ENCODE measurements at regions not wholly inside any gene's neighbourhood (a gene's known extent, or its start where the extent isn't known, plus 50 kb on each side); places are given as distances from the start of the nearest gene placed in this dataset.
"Not testable (repeated sequence)": the region's sequence is repeated elsewhere in the genome, so short reads cannot be mapped to it uniquely, and the experiment has no call there.

DNA sequence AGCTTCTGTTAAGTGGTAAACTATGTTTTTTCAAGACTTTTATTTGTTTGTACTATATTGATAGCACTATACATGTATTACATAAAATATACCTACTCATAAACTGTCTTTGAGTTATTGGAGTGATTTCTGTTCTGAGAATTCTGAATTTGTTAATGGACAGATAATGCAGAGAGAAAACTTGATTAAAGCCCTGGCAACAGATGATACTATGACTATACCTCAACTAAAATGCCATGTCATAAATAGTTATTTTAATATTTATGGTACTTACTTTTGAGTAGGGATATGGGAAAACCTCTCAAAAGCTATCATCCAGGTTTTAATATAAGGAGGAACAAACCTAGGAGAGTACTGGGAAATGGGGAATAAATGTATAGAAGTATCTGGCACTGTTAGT is 947.2 kb upstream of the ARRDC3 start:
- H3K9ac ChIP-seq (ENCODE audit: low read length): no peak overlapping the region
- H3K4me3 ChIP-seq (ENCODE audit: low read length): no peak overlapping the region
- DNase-seq (ENCODE audit: low read depth): no peak

DNA sequence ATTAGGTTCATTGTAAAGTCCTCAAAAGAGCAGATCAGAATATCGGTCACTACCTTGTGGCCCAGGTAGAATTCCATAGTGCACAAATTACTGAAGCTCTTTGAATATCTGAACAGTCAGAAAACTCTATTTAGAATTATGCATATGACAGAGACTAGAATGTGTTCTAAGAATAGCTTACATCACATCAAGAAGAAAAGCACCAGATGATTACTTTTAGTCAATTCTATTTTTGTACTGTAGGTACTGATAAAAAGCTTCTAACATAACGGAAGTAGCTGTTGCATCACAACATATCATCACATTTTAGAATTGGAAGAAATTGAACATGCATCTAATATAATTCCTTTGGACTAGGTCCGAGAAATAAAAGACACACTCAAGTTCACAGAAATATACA is 946.6 kb upstream of the ARRDC3 start:
- H3K4me1 ChIP-seq (ENCODE audit: control insufficient read depth, insufficient read depth, low read length): peaks cover 13% of the 10 kb centered on the region
- H3K9me3 ChIP-seq (ENCODE audit: control insufficient read depth, low read length): no peaks in the 10 kb centered on the region
- H3K27me3 ChIP-seq (replicated peaks; ENCODE audit: control insufficient read depth, insufficient read depth, low read length): no peaks in the 10 kb centered on the region
- H3K36me3 ChIP-seq (ENCODE audit: control insufficient read depth, insufficient read depth, low read length, severe bottlenecking): no peaks in the 10 kb centered on the region
- no peak overlapping the region for H3K4me3 ChIP-seq (ENCODE audit: low read length)
- no peak for DNase-seq (ENCODE audit: low read depth)
- H3K9ac ChIP-seq (ENCODE audit: low read length): no peak overlapping the region

More for the DNA sequence above, 947.2 kb upstream of the ARRDC3 start:
- peaks cover 13% of the 10 kb centered on the region for H3K4me1 ChIP-seq (ENCODE audit: control insufficient read depth, insufficient read depth, low read length)
- no peaks in the 10 kb centered on the region for H3K27me3 ChIP-seq (replicated peaks; ENCODE audit: control insufficient read depth, insufficient read depth, low read length)
- H3K9me3 ChIP-seq (ENCODE audit: control insufficient read depth, low read length): no peaks in the 10 kb centered on the region
- no peaks in the 10 kb centered on the region for H3K36me3 ChIP-seq (ENCODE audit: control insufficient read depth, insufficient read depth, low read length, severe bottlenecking)

DNA sequence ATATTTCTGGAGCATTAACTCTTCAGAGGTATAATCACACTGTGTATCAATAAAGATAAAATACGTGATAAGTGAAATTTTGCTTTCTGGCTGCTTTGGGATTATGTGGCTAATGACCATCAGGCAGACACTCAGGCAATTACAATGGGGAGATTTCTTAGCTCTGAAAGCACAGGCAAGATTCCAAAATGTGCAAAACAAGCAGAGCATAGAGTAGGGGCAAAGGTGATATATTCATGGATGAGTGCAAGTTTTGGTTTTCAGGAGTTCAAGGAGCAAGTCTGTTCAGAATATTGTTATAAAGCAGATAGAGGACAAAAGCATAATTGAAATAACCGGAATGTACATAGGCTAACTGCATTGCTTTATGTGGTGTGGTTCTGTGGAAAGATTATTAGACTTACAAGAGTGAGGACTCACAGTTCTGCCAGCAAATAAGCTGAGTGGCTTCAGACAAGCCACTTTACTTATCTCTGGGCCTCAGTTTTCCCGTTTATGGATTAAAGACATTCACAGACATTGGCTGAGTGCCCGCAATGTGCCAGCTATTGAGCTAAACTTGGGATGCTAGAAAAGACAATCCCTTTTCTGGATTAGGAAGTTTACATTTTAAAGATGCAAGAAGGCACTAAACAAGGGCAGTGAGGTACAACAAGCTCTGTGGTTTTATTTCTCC is 945.6 kb upstream of the ARRDC3 start:
- Histone ChIP-seq H3K9me3 (ENCODE audit: control insufficient read depth, low read length) (no peaks in the 10 kb centered on the region), H3K4me3 (ENCODE audit: low read length) (no peak overlapping the region), H3K36me3 (ENCODE audit: control insufficient read depth, insufficient read depth, low read length, severe bottlenecking) (no peaks in the 10 kb centered on the region), H3K4me1 (ENCODE audit: control insufficient read depth, insufficient read depth, low read length) (peaks cover 13% of the 10 kb centered on the region), H3K27me3 (replicated peaks; ENCODE audit: control insufficient read depth, insufficient read depth, low read length) (no peaks in the 10 kb centered on the region), H3K9ac (ENCODE audit: low read length) (no peak overlapping the region)
- DNase-seq (ENCODE audit: low read depth): peak; percentile 47

DNA sequence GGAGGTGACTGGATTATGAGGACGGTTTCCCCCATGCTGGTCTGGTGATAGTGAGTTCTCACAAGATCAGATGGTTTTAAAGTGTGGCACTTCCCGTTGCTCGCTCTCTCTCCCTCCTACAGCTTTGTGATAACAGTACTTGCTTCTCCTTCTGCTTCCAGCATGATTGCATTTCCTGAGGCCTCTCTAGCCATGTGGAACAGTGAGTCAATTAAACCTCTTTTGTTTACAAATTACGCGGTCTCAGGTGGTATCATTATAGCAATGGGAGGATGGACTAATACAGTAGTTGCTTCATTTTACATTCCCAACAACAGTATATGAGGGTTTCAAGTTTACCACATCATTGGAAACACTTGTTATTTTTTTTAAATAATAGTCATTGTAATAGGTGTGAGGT is 937.3 kb upstream of the ARRDC3 start:
- Histone ChIP-seq H3K4me3 (ENCODE audit: low read length) (no peak overlapping the region), H3K27me3 (replicated peaks; ENCODE audit: control insufficient read depth, insufficient read depth, low read length) (no peaks in the 10 kb centered on the region), H3K36me3 (ENCODE audit: control insufficient read depth, insufficient read depth, low read length, severe bottlenecking) (no peaks in the 10 kb centered on the region), H3K4me1 (ENCODE audit: control insufficient read depth, insufficient read depth, low read length) (no peaks in the 10 kb centered on the region), H3K9ac (ENCODE audit: low read length) (no peak overlapping the region), H3K9me3 (ENCODE audit: control insufficient read depth, low read length) (no peaks in the 10 kb centered on the region)
- DNase-seq (ENCODE audit: low read depth): no peak

DNA sequence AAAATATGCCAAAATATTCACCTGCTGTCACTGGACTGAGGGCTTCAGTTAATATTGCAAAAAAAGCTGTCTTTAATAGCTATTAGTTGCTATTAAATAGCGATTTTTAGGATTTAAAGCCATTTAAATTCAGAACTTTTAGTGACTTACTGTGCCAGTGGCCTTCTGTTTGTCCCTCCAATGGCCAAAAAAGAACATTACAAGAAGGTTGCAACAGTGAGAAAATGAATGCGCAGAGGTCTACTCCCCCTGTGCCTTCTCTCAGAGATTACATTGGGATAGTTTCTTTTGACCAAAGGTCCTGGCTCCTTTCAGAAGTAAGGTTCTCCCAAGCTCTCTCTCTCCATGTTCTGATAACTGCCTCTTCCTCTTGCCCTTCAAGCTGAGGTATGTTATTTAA is 930.3 kb upstream of the ARRDC3 start:
- Histone ChIP-seq H3K4me3 (ENCODE audit: low read length) (no peak overlapping the region), H3K9ac (ENCODE audit: low read length) (no peak overlapping the region), H3K4me1 (ENCODE audit: control insufficient read depth, insufficient read depth, low read length) (peaks cover 6% of the 10 kb centered on the region), H3K36me3 (ENCODE audit: control insufficient read depth, insufficient read depth, low read length, severe bottlenecking) (no peaks in the 10 kb centered on the region), H3K9me3 (ENCODE audit: control insufficient read depth, low read length) (no peaks in the 10 kb centered on the region), H3K27me3 (replicated peaks; ENCODE audit: control insufficient read depth, insufficient read depth, low read length) (no peaks in the 10 kb centered on the region)
- no peak for DNase-seq (ENCODE audit: low read depth)

DNA sequence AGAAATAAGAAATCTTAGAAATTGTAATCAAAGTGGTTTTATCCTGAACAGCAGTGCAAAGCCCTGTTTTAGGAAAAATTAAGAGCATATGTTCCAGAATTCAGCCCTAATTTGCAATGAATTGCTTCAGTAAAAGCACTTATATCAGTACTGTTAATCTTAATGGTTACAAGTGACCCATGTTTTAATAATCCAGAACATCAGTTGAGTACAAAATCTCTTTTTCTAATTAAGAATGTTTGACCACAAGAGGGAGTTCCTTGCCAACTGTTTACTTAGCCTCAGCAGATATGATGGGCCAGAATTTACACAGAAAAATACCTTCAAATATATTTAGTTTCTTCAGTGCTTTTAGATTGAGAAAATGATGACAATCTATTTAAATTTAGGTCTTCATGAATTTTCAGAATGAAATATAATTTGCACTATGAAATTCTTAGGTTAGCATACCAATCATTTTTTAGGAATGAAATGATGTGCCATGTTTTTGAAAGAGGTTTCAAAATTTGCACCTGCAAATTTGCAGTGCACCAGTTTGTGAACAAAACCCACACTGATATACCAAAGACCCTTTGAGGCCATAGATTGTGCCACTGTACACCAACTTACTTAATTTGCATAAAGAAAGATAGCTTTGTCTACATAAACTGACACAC is 926.3 kb upstream of the ARRDC3 start:
- Histone ChIP-seq H3K4me1 (ENCODE audit: control insufficient read depth, insufficient read depth, low read length) (peaks cover 9% of the 10 kb centered on the region), H3K9ac (ENCODE audit: low read length) (peak overlapping the region; percentile 56), H3K9me3 (ENCODE audit: control insufficient read depth, low read length) (no peaks in the 10 kb centered on the region), H3K27me3 (replicated peaks; ENCODE audit: control insufficient read depth, insufficient read depth, low read length) (no peaks in the 10 kb centered on the region), H3K36me3 (ENCODE audit: control insufficient read depth, insufficient read depth, low read length, severe bottlenecking) (no peaks in the 10 kb centered on the region), H3K4me3 (ENCODE audit: low read length) (no peak overlapping the region)
- peak; percentile 86 for DNase-seq (ENCODE audit: low read depth)

DNA sequence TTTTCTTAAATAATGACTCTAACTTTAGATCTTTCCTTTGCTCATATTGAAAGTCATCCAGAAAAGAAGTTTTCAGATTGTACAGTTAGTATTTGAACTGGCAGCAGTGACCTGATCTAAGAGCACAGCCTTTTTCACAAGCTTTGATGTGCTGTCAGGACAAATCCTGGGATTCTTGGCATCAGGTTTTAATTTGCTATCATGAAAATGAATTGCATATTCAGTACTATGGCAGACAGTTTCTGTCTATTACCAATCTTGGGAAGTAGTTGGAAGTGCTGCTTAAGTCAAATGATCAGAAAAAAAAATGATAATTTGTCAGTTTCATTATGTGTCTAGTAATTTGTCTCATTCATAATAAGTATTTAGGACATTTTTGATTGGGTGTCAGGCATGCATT is 925.6 kb upstream of the ARRDC3 start:
- Histone ChIP-seq H3K36me3 (ENCODE audit: control insufficient read depth, insufficient read depth, low read length, severe bottlenecking) (no peaks in the 10 kb centered on the region), H3K9me3 (ENCODE audit: control insufficient read depth, low read length) (no peaks in the 10 kb centered on the region), H3K4me1 (ENCODE audit: control insufficient read depth, insufficient read depth, low read length) (peaks cover 9% of the 10 kb centered on the region), H3K9ac (ENCODE audit: low read length) (peak overlapping the region; percentile 56), H3K4me3 (ENCODE audit: low read length) (no peak overlapping the region), H3K27me3 (replicated peaks; ENCODE audit: control insufficient read depth, insufficient read depth, low read length) (no peaks in the 10 kb centered on the region)
- peak; percentile 34 for DNase-seq (ENCODE audit: low read depth)

DNA sequence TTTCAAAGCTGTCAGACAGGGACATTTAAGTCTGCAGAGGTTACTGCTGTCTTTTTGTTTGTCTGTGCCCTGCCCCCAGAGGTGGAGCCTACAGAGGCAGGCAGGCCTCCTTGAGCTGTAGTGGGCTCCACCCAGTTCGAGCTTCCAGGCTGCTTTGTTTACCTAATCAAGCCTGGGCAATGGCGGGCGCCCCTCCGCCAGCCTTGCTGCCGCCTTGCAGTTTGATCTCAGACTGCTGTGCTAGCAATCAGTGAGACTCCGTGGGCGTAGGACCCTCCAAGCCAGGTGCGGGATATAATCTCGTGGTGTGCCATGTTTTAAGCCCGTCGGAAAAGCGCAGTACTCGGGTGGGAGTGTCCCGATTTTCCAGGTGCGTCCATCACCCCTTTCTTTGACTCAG is 919.2 kb upstream of the ARRDC3 start:
- not testable (repeated sequence) for H3K27me3 ChIP-seq (replicated peaks; ENCODE audit: control insufficient read depth, insufficient read depth, low read length); H3K9ac ChIP-seq (ENCODE audit: low read length); H3K4me1 ChIP-seq (ENCODE audit: control insufficient read depth, insufficient read depth, low read length); H3K9me3 ChIP-seq (ENCODE audit: control insufficient read depth, low read length); H3K4me3 ChIP-seq (ENCODE audit: low read length); DNase-seq (ENCODE audit: low read depth); H3K36me3 ChIP-seq (ENCODE audit: control insufficient read depth, insufficient read depth, low read length, severe bottlenecking)

DNA sequence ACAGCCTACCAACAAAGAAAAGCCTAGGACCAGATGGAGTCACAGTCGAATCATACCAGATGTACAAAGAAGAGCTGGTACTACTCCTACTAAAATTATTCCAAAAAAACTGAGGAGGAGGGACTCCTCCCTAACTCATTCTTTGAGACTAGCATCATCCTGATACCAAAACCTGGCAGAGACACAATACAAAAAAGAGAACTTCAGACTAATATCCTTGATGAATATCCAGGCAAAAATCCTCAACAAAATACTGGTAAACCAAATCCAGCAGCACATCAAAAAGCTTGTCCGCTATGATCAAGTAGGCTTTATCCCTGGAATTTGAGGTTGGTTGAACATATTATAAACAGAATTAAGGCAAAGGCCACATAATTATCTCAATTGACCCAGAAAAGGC is 900.4 kb upstream of the ARRDC3 start:
- no peak for DNase-seq (ENCODE audit: low read depth)
- no peak overlapping the region for H3K4me3 ChIP-seq (ENCODE audit: low read length)
- H3K4me1 ChIP-seq (ENCODE audit: control insufficient read depth, insufficient read depth, low read length): no peaks in the 10 kb centered on the region

DNA sequence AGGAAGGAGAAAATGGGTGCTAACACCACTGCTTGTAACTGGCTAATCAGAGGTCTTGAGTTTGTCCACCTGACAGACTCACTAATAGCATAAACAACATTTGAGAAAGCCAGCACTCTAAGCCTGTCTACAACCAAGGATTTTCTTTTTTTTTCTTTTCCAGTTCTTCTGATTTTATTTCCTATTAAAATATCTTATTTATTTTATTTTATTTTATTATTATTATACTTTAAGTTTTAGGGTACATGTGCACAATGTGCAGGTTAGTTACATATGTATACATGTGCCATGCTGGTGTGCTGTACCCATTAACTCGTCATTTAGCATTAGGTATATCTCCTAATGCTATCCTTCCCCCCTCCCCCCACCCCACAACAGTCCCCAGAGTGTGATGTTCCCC is 888.6 kb upstream of the ARRDC3 start:
- H3K4me3 ChIP-seq (ENCODE audit: low read length); H3K27me3 ChIP-seq (replicated peaks; ENCODE audit: control insufficient read depth, insufficient read depth, low read length); H3K9ac ChIP-seq (ENCODE audit: low read length); DNase-seq (ENCODE audit: low read depth); H3K4me1 ChIP-seq (ENCODE audit: control insufficient read depth, insufficient read depth, low read length); H3K9me3 ChIP-seq (ENCODE audit: control insufficient read depth, low read length); H3K36me3 ChIP-seq (ENCODE audit: control insufficient read depth, insufficient read depth, low read length, severe bottlenecking): not testable (repeated sequence)

More for the DNA sequence above, 900.4 kb upstream of the ARRDC3 start:
- no peak overlapping the region for H3K9ac ChIP-seq (ENCODE audit: low read length)
- no peaks in the 10 kb centered on the region for H3K27me3 ChIP-seq (replicated peaks; ENCODE audit: control insufficient read depth, insufficient read depth, low read length)
- H3K36me3 ChIP-seq (ENCODE audit: control insufficient read depth, insufficient read depth, low read length, severe bottlenecking): no peaks in the 10 kb centered on the region
- peaks cover 13% of the 10 kb centered on the region for H3K9me3 ChIP-seq (ENCODE audit: control insufficient read depth, low read length)

DNA sequence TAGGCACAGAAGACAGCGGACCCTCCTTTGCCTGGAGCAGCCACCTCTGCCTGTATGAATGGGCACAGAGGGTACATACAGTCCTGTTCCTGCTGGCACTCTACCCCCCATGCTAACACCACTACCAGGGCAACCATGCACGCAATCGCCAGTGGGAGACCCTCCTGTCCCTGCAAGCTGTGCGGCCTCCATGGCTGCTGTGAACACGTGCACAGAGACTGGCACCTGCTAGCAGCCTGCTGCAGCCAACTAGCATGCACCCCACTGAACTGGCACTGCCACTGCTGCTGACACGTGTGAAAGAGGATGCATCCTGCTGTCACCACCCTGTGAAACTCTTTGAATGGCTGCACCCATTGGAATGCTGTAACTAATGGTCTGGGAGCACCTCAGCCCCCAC is 885.2 kb upstream of the ARRDC3 start:
- H3K4me3 ChIP-seq (ENCODE audit: low read length): no peak overlapping the region
- H3K27me3 ChIP-seq (replicated peaks; ENCODE audit: control insufficient read depth, insufficient read depth, low read length): no peaks in the 10 kb centered on the region
- H3K36me3 ChIP-seq (ENCODE audit: control insufficient read depth, insufficient read depth, low read length, severe bottlenecking): no peaks in the 10 kb centered on the region
- H3K9me3 ChIP-seq (ENCODE audit: control insufficient read depth, low read length): no peaks in the 10 kb centered on the region
- H3K9ac ChIP-seq (ENCODE audit: low read length): no peak overlapping the region
- DNase-seq (ENCODE audit: low read depth): no peak
- no peaks in the 10 kb centered on the region for H3K4me1 ChIP-seq (ENCODE audit: control insufficient read depth, insufficient read depth, low read length)

DNA sequence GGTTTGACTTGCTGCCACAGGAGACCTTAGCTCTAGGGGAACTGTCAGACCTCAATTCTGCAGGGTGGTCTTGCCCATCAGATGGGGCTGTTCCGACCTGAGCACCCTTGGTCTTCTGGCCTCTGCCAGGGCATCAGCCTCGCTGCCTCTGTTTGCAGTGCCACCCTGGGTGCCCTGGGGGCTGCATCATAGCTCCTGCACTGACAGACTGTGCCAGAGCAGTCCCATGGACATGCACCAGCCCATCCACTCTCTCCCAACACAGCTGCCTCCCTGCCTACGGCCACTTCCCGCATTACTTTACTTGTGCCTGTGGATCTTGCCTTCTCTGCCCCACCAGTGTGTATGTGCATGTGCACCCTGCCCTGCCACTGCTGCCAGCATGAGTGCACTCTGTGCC is 884.7 kb upstream of the ARRDC3 start:
- Histone ChIP-seq H3K4me1 (ENCODE audit: control insufficient read depth, insufficient read depth, low read length) (no peaks in the 10 kb centered on the region), H3K9ac (ENCODE audit: low read length) (no peak overlapping the region), H3K9me3 (ENCODE audit: control insufficient read depth, low read length) (no peaks in the 10 kb centered on the region), H3K27me3 (replicated peaks; ENCODE audit: control insufficient read depth, insufficient read depth, low read length) (no peaks in the 10 kb centered on the region), H3K36me3 (ENCODE audit: control insufficient read depth, insufficient read depth, low read length, severe bottlenecking) (no peaks in the 10 kb centered on the region), H3K4me3 (ENCODE audit: low read length) (no peak overlapping the region)
- DNase-seq (ENCODE audit: low read depth): no peak

Measured in adipocyte (in vitro differentiated cells).